SK-N-SH (cell line): ENCODE measurements at regions not wholly inside any gene's neighbourhood (a gene's known extent, or its start where the extent isn't known, plus 50 kb on each side); places are given as distances from the start of the nearest gene placed in this dataset.

Source experiments
- CTCF ChIA-PET: fragments of 300-600, 350-600 bp; formaldehyde crosslinking; extraction: SDS; loops from one replicate; lab custom pipeline; 2021; lab: Yijun Ruan, JAX
- POLR2A ChIA-PET: fragments of 350-600 bp; sonication (Branson Sonifier 250); formaldehyde crosslinking; extraction: SDS; loops from one replicate; lab custom pipeline; 2020; ENCODE audit warnings: antibody characterized with exemption, inconsistent platforms; lab: Yijun Ruan, JAX
- DNase-seq: peaks from one replicate; pipeline ENCODE4 v3.0.0; 2012
- H2AFZ ChIP-seq: fragments of 200-600 bp; sonication (generic); 2 replicates; pipeline ENCODE4 v1.8.1; 2016; ENCODE audit warnings: antibody characterized with exemption, mild to moderate bottlenecking, low read depth
- H3F3A ChIP-seq: fragments of 200-600 bp; sonication (generic); replicated peaks from 2 replicates; pipeline ENCODE3; 2016; ENCODE audit warnings: antibody characterized with exemption, mild to moderate bottlenecking; ENCODE audit not compliant: insufficient read depth
- H3K27ac ChIP-seq, 2 experiments: fragments of 200-500 bp in 1 of 2; fragments of 200-600 bp in 1 of 2; sonication (Bioruptor generic) in 1 of 2; sonication (generic), shearing (Covaris generic) in 1 of 2; 2 replicates each; pipeline versions ENCODE4 v1.5.1 to v1.6.1; 2014 to 2016; ENCODE audit warnings: low read depth in 2 of 2, inconsistent platforms in 1 of 2, low read length in 1 of 2, mild to moderate bottlenecking in 1 of 2, mixed read lengths in 1 of 2
- H3K27me3 ChIP-seq: fragments of 200-600 bp; sonication (generic), shearing (Covaris generic); 2 replicates; pipeline ENCODE4 v1.6.1; 2016; ENCODE audit warnings: mixed run types; ENCODE audit not compliant: insufficient read depth
- H3K36me3 ChIP-seq, 2 experiments: fragments of 200-500 bp in 1 of 2; fragments of 200-600 bp in 1 of 2; sonication (Bioruptor generic) in 1 of 2; sonication (generic) in 1 of 2; replicated peaks in 1 of 2; 2 replicates each; pipeline versions ENCODE3 to v1.5.1; 2014 to 2016; ENCODE audit warnings: low read length in 1 of 2, mild to moderate bottlenecking in 1 of 2; ENCODE audit not compliant: insufficient read depth in 2 of 2, control insufficient read depth in 1 of 2
- H3K4me1 ChIP-seq, 2 experiments: fragments of 200-500 bp in 1 of 2; fragments of 200-600 bp in 1 of 2; sonication (Bioruptor generic) in 1 of 2; sonication (generic), shearing (Covaris generic) in 1 of 2; 2 replicates each; pipeline versions ENCODE4 v1.5.1 to v1.6.1; 2014 to 2016; ENCODE audit warnings: low read depth in 1 of 2, low read length in 1 of 2, mixed run types in 1 of 2; ENCODE audit not compliant: insufficient read depth in 2 of 2, control insufficient read depth in 1 of 2
- H3K4me2 ChIP-seq: fragments of 200-600 bp; sonication (generic), shearing (Covaris generic); 2 replicates; pipeline ENCODE4 v1.6.1; 2017; ENCODE audit warnings: mixed run types
- H3K4me3 ChIP-seq, 2 experiments: fragments of 200-500 bp in 1 of 2; fragments of 200-600 bp in 1 of 2; sonication (Bioruptor generic) in 1 of 2; sonication (generic), shearing (Covaris generic) in 1 of 2; 2 replicates each; pipeline versions ENCODE4 v1.5.1 to v1.8.1; 2014 to 2016; ENCODE audit warnings: low read depth in 2 of 2, inconsistent platforms in 1 of 2, low read length in 1 of 2, mild to moderate bottlenecking in 1 of 2, mixed read lengths in 1 of 2, moderate library complexity in 1 of 2
- H3K79me2 ChIP-seq: fragments of 200-600 bp; sonication (generic); 2 replicates; pipeline ENCODE4 v1.8.1; 2017; ENCODE audit warnings: mild to moderate bottlenecking; ENCODE audit not compliant: insufficient read depth
- H3K9ac ChIP-seq: fragments of 200-600 bp; sonication (generic); 2 replicates; pipeline ENCODE4 v1.6.1; 2017; ENCODE audit warnings: mixed run types
- H3K9me2 ChIP-seq: fragments of 200-600 bp; sonication (generic); 2 replicates; pipeline ENCODE4 v1.6.1; 2017; ENCODE audit warnings: mixed run types
- H3K9me3 ChIP-seq: fragments of 200-600 bp; sonication (generic); 2 replicates; pipeline ENCODE4 v1.6.1; 2017; ENCODE audit warnings: mixed run types, mild to moderate bottlenecking, moderate library complexity
- H4K20me1 ChIP-seq: fragments of 200-600 bp; sonication (generic); 2 replicates; pipeline ENCODE4 v1.6.1; 2017; ENCODE audit warnings: mild to moderate bottlenecking, mixed run types; ENCODE audit not compliant: insufficient read depth
- EZH2phosphoT487 ChIP-seq: fragments of 200-600 bp; sonication (generic); IDR thresholded peaks from 2 replicates; pipeline ENCODE4 v1.6.1; 2017; ENCODE audit warnings: low read depth, mixed run types, mild to moderate bottlenecking, antibody characterized with exemption, moderate library complexity, borderline replicate concordance
- FOSL2 ChIP-seq: IDR thresholded peaks from 2 replicates; pipeline ENCODE4 v1.4.0; 2012; ENCODE audit warnings: low read depth, mild to moderate bottlenecking, moderate library complexity, borderline replicate concordance
- FOXM1 ChIP-seq: IDR thresholded peaks from 2 replicates; pipeline ENCODE4 v1.4.0; 2012; ENCODE audit warnings: low read depth, mild to moderate bottlenecking
- GATA2 ChIP-seq: sonication (generic); formaldehyde crosslinking; IDR thresholded peaks from 2 replicates; pipeline ENCODE4 v1.5.0; 2020; ENCODE audit warnings: mild to moderate bottlenecking, missing genetic modification reagents
- MEF2A ChIP-seq: IDR thresholded peaks from 2 replicates; pipeline ENCODE4 v1.4.0; 2012; ENCODE audit warnings: low read depth, borderline replicate concordance
- NFIC ChIP-seq: IDR thresholded peaks from 2 replicates; pipeline ENCODE4 v1.4.0; 2012; ENCODE audit warnings: borderline replicate concordance
- NRF1 ChIP-seq: IDR thresholded peaks from 2 replicates; pipeline ENCODE4 v1.6.1; 2012; ENCODE audit warnings: low read depth, mild to moderate bottlenecking, low read length
- POLR2AphosphoS5 ChIP-seq: IDR thresholded peaks from 2 replicates; pipeline ENCODE4 v1.6.1; 2012; ENCODE audit warnings: low read depth, low read length
- RAD21 ChIP-seq: IDR thresholded peaks from 2 replicates; pipeline ENCODE4 v1.6.1; 2012; ENCODE audit warnings: mild to moderate bottlenecking, low read length
- RFX5 ChIP-seq: IDR thresholded peaks from 2 replicates; pipeline ENCODE4 v1.6.1; 2012; ENCODE audit warnings: mild to moderate bottlenecking, improper control_type of control experiment, low read length
- SIN3A ChIP-seq: IDR thresholded peaks from 2 replicates; pipeline ENCODE4 v1.6.1; 2012; ENCODE audit warnings: low read depth, mild to moderate bottlenecking, low read length, moderate library complexity, borderline replicate concordance
- SMC3 ChIP-seq: IDR thresholded peaks from 2 replicates; pipeline ENCODE4 v1.6.1; 2012; ENCODE audit warnings: low read depth, low read length, improper control_type of control experiment
- TAF1 ChIP-seq: IDR thresholded peaks from 2 replicates; pipeline ENCODE4 v1.6.1; 2012; ENCODE audit warnings: low read depth, mild to moderate bottlenecking, low read length, moderate library complexity, borderline replicate concordance
- TEAD4 ChIP-seq: IDR thresholded peaks from 2 replicates; pipeline ENCODE4 v1.4.0; 2012; ENCODE audit warnings: mild to moderate bottlenecking, borderline replicate concordance; ENCODE audit not compliant: insufficient read depth
- WGBS: methylation state at CpG from one replicate; pipeline ENCODE4 v1.1.6; 2017; ENCODE audit warnings: low lambda C conversion rate; 5-methylcytosine and 5-hydroxymethylcytosine counted together
- TF ChIP-seq, protein P1 (sequence below): IDR thresholded peaks from 2 replicates; pipeline ENCODE4 v1.6.1; 2012; ENCODE audit warnings: mild to moderate bottlenecking, low read depth, low read length, moderate library complexity
- TF ChIP-seq, protein P2 (sequence below): fragments of 150-350 bp; IDR thresholded peaks from 2 replicates; pipeline ENCODE4 v1.6.1; 2017; ENCODE audit warnings: antibody characterized with exemption, low read length, low read depth, borderline replicate concordance
- TF ChIP-seq, protein P3 (sequence below): IDR thresholded peaks from 2 replicates; pipeline ENCODE4; 2012

DNA sequence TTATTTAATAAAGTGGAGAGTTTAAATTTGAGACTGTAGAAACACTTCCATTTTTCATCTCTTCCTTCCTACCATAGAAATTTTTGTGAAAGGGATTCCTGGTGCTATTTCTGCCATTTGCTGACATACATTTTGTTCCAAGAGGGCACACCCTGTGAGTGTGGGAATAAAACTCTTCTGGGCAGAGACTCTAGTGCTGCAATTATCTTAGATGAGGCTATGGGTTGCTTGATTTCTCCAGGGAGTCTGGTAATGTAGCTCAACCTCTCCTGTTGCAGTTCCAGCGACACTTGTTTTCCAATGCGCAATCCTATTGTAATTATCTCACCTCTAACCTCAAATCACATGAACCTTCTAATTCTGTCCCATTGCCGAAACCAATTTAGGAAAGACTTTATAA, 60.1 kb upstream of the ZSWIM2 start:
- Histone ChIP-seq H3K4me2 (no peak overlapping the region), H3K9me2 (no peaks in the 10 kb centered on the region), H3F3A (no peaks in the 10 kb centered on the region), H4K20me1 (no peaks in the 10 kb centered on the region), H3K9ac (no peak overlapping the region), H3K4me1 (no peaks in the 10 kb centered on the region; a peak in 1 of 4 replicates), H2AFZ (no peak overlapping the region), H3K4me3 (no peak overlapping the region), H3K79me2 (no peaks in the 10 kb centered on the region), H3K36me3 (no peaks in the 10 kb centered on the region), H3K27me3 (no peaks in the 10 kb centered on the region), H3K27ac (no peak overlapping the region), H3K9me3 (no peaks in the 10 kb centered on the region)
- POLR2A ChIA-PET: no interaction called here
- no peak for DNase-seq
- TF ChIP-seq SIN3A (no peak), FOSL2 (no peak), NFIC (no peak), MEF2A (no peak), NRF1 (no peak), TAF1 (no peak), RAD21 (no peak), POLR2AphosphoS5 (no peak)
- TF ChIP-seq, protein P1, sequence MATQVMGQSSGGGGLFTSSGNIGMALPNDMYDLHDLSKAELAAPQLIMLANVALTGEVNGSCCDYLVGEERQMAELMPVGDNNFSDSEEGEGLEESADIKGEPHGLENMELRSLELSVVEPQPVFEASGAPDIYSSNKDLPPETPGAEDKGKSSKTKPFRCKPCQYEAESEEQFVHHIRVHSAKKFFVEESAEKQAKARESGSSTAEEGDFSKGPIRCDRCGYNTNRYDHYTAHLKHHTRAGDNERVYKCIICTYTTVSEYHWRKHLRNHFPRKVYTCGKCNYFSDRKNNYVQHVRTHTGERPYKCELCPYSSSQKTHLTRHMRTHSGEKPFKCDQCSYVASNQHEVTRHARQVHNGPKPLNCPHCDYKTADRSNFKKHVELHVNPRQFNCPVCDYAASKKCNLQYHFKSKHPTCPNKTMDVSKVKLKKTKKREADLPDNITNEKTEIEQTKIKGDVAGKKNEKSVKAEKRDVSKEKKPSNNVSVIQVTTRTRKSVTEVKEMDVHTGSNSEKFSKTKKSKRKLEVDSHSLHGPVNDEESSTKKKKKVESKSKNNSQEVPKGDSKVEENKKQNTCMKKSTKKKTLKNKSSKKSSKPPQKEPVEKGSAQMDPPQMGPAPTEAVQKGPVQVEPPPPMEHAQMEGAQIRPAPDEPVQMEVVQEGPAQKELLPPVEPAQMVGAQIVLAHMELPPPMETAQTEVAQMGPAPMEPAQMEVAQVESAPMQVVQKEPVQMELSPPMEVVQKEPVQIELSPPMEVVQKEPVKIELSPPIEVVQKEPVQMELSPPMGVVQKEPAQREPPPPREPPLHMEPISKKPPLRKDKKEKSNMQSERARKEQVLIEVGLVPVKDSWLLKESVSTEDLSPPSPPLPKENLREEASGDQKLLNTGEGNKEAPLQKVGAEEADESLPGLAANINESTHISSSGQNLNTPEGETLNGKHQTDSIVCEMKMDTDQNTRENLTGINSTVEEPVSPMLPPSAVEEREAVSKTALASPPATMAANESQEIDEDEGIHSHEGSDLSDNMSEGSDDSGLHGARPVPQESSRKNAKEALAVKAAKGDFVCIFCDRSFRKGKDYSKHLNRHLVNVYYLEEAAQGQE: no peak
- TF ChIP-seq, protein P2, sequence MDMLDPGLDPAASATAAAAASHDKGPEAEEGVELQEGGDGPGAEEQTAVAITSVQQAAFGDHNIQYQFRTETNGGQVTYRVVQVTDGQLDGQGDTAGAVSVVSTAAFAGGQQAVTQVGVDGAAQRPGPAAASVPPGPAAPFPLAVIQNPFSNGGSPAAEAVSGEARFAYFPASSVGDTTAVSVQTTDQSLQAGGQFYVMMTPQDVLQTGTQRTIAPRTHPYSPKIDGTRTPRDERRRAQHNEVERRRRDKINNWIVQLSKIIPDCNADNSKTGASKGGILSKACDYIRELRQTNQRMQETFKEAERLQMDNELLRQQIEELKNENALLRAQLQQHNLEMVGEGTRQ: no peak
- TF ChIP-seq, protein P3, sequence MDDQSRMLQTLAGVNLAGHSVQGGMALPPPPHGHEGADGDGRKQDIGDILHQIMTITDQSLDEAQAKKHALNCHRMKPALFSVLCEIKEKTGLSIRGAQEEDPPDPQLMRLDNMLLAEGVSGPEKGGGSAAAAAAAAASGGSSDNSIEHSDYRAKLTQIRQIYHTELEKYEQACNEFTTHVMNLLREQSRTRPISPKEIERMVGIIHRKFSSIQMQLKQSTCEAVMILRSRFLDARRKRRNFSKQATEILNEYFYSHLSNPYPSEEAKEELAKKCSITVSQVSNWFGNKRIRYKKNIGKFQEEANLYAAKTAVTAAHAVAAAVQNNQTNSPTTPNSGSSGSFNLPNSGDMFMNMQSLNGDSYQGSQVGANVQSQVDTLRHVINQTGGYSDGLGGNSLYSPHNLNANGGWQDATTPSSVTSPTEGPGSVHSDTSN: no peak
- WGBS: 94% methylated on average over 3 of the region's 3 CpGs
- CTCF ChIA-PET: interaction anchor here (0.7 kb wide), 1 partner anchor 46 kb away, joined by 3 read pairs; no protein-coding TSS in a partner anchor

DNA sequence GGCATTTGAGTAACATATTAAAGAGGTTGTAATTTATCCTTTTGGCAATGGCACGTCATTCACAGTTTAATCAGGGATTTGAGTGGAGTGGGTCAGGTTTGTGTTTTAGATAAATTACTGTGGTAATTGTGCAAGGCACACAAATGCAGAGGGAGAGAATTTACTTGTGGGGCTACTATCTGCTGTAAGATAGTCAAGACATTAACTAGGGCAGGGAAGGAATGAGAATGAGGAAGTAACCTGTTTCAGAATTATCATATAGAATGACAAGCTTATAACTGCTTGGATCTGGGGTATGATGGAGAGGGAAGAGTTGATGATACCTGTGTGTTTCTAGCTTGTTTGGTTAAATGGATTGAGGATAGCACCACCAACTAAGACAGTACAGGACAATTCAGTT, 58.9 kb upstream of the ZSWIM2 start:
- no peaks in the 10 kb centered on the region for H4K20me1 ChIP-seq
- H3K9ac ChIP-seq: no peak overlapping the region
- no peak overlapping the region for H3K4me2 ChIP-seq
- H3K9me3 ChIP-seq: no peaks in the 10 kb centered on the region
- no peaks in the 10 kb centered on the region; a peak in 1 of 4 replicates for H3K4me1 ChIP-seq
- H3K9me2 ChIP-seq: no peaks in the 10 kb centered on the region
- H3K27me3 ChIP-seq: no peaks in the 10 kb centered on the region
- no peak for DNase-seq
- H3F3A ChIP-seq: no peaks in the 10 kb centered on the region
- 75% methylated on average over 1 of the region's 1 CpG for whole genome bisulfite sequencing
- H3K36me3 ChIP-seq: no peaks in the 10 kb centered on the region
- no peak overlapping the region for H3K27ac ChIP-seq
- no peak overlapping the region for H2AFZ ChIP-seq
- ChIA-PET POLR2A (no interaction called here), CTCF (interaction anchor here (0.6 to 1.6 kb wide), 3 partner anchors 45 to 673 kb away, joined by 3 to 5 read pairs (median 3); no protein-coding TSS in a partner anchor)
- H3K4me3 ChIP-seq: no peak overlapping the region
- no peaks in the 10 kb centered on the region for H3K79me2 ChIP-seq
- TF ChIP-seq NRF1 (no peak), TEAD4 (no peak), SMC3 (no peak), EZH2phosphoT487 (no peak), TAF1 (no peak), FOXM1 (no peak), GATA2 (no peak), MEF2A (no peak), RFX5 (no peak)
- TF ChIP-seq, protein P2: no peak
- TF ChIP-seq, protein P1: no peak
